ENCODE measurements at regions not wholly inside any gene's neighbourhood (a gene's known extent, or its start where the extent isn't known, plus 50 kb on each side); places are given as distances from the start of the nearest gene placed in this dataset.
"Not testable (repeated sequence)": the region's sequence is repeated elsewhere in the genome, so short reads cannot be mapped to it uniquely, and the experiment has no call there.

GRCh38 chr18:27510036-27510633 lies 325.0 kb upstream of the CHST9 start:
- H3K9me3 Mint-ChIP-seq: peaks cover 20% of the 10 kb centered on the region
- H3K27ac Mint-ChIP-seq, H3K36me3 Mint-ChIP-seq, H3K4me1 Mint-ChIP-seq, H3K27me3 Mint-ChIP-seq, H3K4me3 Mint-ChIP-seq: not testable (repeated sequence)

- Mint-ChIP-seq H3K27ac (no peak overlapping the region), H3K4me1 (no peaks in the 10 kb centered on the region), H3K27me3 (no peaks in the 10 kb centered on the region), H3K4me3 (no peak overlapping the region), H3K9me3 (peaks cover 14% of the 10 kb centered on the region), H3K36me3 (no peaks in the 10 kb centered on the region)
Measured at GRCh38 chr18:27501671-27502070, 316.6 kb upstream of the CHST9 start.

DNA sequence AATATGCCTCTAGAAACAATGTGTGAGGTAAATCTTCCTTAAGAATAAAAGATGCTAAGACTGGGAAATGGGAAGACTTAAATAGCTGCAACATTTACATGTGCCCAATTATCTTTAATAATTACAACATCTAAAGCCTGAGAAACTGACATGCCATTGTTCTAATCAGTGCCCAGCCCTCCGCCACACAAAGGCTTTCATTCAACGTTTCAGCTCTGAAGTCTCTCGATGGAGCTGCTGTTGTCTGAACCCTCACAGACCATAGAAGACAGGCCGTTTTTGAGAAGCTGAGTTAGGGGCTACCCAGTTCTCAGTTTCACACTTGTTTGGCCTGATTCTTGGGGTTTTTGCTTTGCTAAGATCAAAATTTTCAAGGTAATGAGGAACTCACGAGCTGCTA lies 315.4 kb upstream of the CHST9 start:
- Mint-ChIP-seq H3K27me3 (no peaks in the 10 kb centered on the region), H3K9me3 (peaks cover 6% of the 10 kb centered on the region), H3K27ac (no peak overlapping the region), H3K36me3 (no peaks in the 10 kb centered on the region), H3K4me1 (no peaks in the 10 kb centered on the region), H3K4me3 (no peak overlapping the region)

DNA sequence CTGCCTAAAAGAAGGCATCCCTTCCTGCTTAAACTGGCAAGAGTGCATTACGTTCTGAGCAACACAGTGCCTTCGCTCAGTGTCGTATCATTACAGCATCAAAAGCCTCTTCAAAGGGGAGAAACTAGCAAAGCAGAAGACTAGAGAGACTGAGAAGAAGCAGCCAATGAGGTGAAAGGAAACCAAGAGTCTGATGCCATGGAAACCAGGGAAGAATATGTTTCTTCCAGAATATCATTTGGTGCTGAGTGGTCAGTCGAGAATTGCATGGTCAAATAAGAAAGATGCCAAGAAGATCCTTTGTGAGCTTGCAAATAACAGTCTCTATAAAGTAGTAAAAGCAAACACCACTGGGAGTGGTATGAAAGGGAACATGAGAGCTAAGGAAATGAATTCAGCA lies 312.1 kb upstream of the CHST9 start:
- Mint-ChIP-seq H3K27ac (no peak overlapping the region), H3K9me3 (peaks cover 1% of the 10 kb centered on the region)

DNA sequence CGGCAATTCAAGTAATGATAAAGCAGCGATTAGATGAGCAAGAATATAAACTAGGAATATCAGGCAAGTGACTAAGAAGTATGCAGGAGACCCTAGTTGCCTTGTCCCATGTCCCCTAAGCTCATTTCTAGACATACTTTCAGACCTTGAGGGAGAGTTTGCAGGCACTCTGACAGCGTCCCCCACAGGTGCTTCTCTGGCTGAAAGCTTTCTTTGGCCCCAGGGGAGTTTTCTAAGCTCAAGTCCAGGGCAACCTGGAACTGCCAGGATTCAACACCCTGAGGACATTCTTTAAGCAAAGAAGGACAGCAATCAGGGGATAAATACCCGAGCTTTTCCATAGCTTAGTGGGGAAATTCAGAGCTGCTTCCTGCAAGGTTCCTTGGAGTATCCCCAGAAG lies 308.1 kb upstream of the CHST9 start:
- H3K27ac Mint-ChIP-seq: no peak overlapping the region
- H3K27me3 Mint-ChIP-seq: no peaks in the 10 kb centered on the region
- peaks cover 8% of the 10 kb centered on the region for H3K9me3 Mint-ChIP-seq
- H3K36me3 Mint-ChIP-seq: no peaks in the 10 kb centered on the region
- no peak overlapping the region for H3K4me3 Mint-ChIP-seq
- H3K4me1 Mint-ChIP-seq: no peaks in the 10 kb centered on the region

More for the DNA sequence above, 312.1 kb upstream of the CHST9 start:
- Mint-ChIP-seq H3K36me3 (no peaks in the 10 kb centered on the region), H3K4me3 (no peak overlapping the region), H3K4me1 (no peaks in the 10 kb centered on the region), H3K27me3 (no peaks in the 10 kb centered on the region)

DNA sequence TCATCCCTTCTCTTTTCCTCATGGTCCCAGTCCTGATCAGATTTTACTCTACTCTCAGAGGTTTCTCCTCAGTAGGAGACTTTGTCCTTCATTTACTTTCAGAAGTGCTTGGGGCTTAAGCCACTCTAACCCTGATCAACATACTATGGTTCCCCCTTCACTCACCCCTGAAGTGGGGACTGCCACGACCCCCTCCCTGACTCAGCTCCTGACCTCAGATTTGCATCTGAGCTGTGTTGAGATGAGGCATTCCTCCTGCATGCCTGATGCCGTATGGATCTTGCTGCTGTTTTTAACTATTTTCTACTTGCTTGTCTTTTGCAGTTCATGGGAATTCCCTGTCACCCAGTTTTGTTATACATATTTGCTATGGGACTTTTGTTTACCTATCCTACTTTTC lies 306.7 kb upstream of the CHST9 start:
- Mint-ChIP-seq H3K36me3 (no peaks in the 10 kb centered on the region), H3K27ac (no peak overlapping the region), H3K4me3 (no peak overlapping the region), H3K9me3 (peaks cover 8% of the 10 kb centered on the region), H3K4me1 (no peaks in the 10 kb centered on the region), H3K27me3 (no peaks in the 10 kb centered on the region)

DNA sequence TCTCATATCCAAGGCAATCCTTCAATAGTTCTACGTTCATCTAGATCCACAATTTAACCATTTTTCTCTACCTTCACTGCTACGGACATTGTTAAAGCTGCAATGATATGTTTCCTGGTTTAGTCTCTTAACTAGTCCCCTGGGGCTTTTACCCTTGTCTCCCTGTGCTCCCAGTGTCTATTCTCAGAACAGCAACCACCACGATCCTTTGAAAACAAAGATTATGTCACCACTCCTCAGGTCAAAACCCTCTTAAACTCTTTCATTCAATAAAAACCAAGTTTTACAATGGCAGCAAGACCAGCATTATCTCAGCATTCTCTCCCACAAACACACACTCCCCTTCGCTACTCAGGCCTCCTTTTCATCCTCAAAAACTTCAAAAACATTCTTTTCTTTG lies 298.2 kb upstream of the CHST9 start:
- Mint-ChIP-seq H3K27ac (peak overlapping the region; percentile 8), H3K36me3 (no peaks in the 10 kb centered on the region), H3K9me3 (peaks cover 5% of the 10 kb centered on the region), H3K27me3 (no peaks in the 10 kb centered on the region), H3K4me3 (no peak overlapping the region), H3K4me1 (no peaks in the 10 kb centered on the region)

GRCh38 chr18:27478459-27478858 lies 293.4 kb upstream of the CHST9 start:
- H3K4me1 Mint-ChIP-seq: no peaks in the 10 kb centered on the region
- no peaks in the 10 kb centered on the region for H3K36me3 Mint-ChIP-seq
- peaks cover 5% of the 10 kb centered on the region for H3K9me3 Mint-ChIP-seq
- no peak overlapping the region for H3K27ac Mint-ChIP-seq
- no peak overlapping the region for H3K4me3 Mint-ChIP-seq
- H3K27me3 Mint-ChIP-seq: no peaks in the 10 kb centered on the region

DNA sequence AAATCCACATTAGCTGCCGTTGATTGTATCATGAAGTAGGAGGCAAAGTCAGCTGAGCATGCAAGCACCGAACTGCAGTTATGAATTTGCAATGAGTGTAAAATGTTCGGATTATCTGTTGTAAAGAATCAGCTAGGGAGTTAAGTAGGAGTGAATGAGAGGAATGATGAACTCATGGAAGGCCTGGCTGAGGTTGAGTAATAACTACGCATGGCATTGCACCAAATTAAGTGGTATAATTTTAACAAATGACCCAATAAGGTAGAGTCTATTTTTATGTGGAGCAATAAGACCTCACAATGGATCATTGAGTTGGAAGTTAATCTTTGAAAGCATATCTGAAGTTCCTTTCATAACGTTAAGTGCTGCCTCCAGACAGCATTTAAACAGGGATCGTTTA lies 288.2 kb upstream of the CHST9 start:
- Mint-ChIP-seq H3K9me3 (peaks cover 13% of the 10 kb centered on the region), H3K4me3 (no peak overlapping the region), H3K4me1 (no peaks in the 10 kb centered on the region), H3K27ac (no peak overlapping the region), H3K36me3 (no peaks in the 10 kb centered on the region), H3K27me3 (no peaks in the 10 kb centered on the region)

GRCh38 chr18:27467073-27467472 lies 282.0 kb upstream of the CHST9 start:
- H3K4me3 Mint-ChIP-seq: no peak overlapping the region
- no peaks in the 10 kb centered on the region for H3K4me1 Mint-ChIP-seq
- H3K27me3 Mint-ChIP-seq: no peaks in the 10 kb centered on the region
- no peak overlapping the region for H3K27ac Mint-ChIP-seq
- no peaks in the 10 kb centered on the region for H3K36me3 Mint-ChIP-seq
- peaks cover 12% of the 10 kb centered on the region for H3K9me3 Mint-ChIP-seq

GRCh38 chr18:27461957-27462356 lies 276.8 kb upstream of the CHST9 start:
- Mint-ChIP-seq H3K36me3 (no peaks in the 10 kb centered on the region), H3K9me3 (peaks cover 5% of the 10 kb centered on the region), H3K4me1 (no peaks in the 10 kb centered on the region), H3K27me3 (no peaks in the 10 kb centered on the region), H3K4me3 (no peak overlapping the region), H3K27ac (no peak overlapping the region)

GRCh38 chr18:27449104-27449503 lies 264.0 kb upstream of the CHST9 start:
- H3K27me3 Mint-ChIP-seq: no peaks in the 10 kb centered on the region
- no peaks in the 10 kb centered on the region for H3K36me3 Mint-ChIP-seq
- no peaks in the 10 kb centered on the region for H3K4me1 Mint-ChIP-seq
- no peak overlapping the region for H3K27ac Mint-ChIP-seq
- no peak overlapping the region for H3K4me3 Mint-ChIP-seq
- peaks cover 15% of the 10 kb centered on the region for H3K9me3 Mint-ChIP-seq

- Mint-ChIP-seq H3K27ac (no peak overlapping the region), H3K36me3 (no peaks in the 10 kb centered on the region), H3K27me3 (no peaks in the 10 kb centered on the region), H3K4me3 (no peak overlapping the region), H3K9me3 (peaks cover 10% of the 10 kb centered on the region), H3K4me1 (no peaks in the 10 kb centered on the region)
Measured at GRCh38 chr18:27447930-27448329, 262.8 kb upstream of the CHST9 start.

GRCh38 chr18:27447451-27447881 lies 262.4 kb upstream of the CHST9 start:
- Mint-ChIP-seq H3K27ac (no peak overlapping the region), H3K27me3 (no peaks in the 10 kb centered on the region), H3K4me3 (no peak overlapping the region), H3K9me3 (peaks cover 10% of the 10 kb centered on the region), H3K4me1 (no peaks in the 10 kb centered on the region), H3K36me3 (no peaks in the 10 kb centered on the region)

DNA sequence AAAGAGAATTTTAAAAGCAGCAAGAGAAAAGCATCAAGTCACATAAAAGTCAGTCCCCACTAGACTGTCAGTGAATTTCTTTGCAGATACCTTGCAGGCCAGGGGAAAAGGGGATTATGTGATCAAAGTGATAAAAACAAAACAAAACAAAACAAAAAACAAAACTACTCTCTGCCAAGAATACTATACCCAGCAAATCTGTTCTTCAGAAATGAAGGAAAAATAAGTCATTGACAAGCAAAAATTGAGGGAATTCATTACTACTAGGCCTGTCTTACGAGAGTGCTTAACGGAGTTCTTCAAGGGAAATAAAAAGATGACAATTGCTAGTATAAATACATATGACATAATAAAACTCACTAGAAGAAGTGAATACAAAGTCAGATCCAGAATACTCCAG lies 245.5 kb upstream of the CHST9 start:
- no peak overlapping the region for H3K27ac Mint-ChIP-seq
- H3K4me1 Mint-ChIP-seq: no peaks in the 10 kb centered on the region
- no peaks in the 10 kb centered on the region for H3K27me3 Mint-ChIP-seq
- no peaks in the 10 kb centered on the region for H3K36me3 Mint-ChIP-seq
- no peak overlapping the region for H3K4me3 Mint-ChIP-seq
- peaks cover 14% of the 10 kb centered on the region for H3K9me3 Mint-ChIP-seq

DNA sequence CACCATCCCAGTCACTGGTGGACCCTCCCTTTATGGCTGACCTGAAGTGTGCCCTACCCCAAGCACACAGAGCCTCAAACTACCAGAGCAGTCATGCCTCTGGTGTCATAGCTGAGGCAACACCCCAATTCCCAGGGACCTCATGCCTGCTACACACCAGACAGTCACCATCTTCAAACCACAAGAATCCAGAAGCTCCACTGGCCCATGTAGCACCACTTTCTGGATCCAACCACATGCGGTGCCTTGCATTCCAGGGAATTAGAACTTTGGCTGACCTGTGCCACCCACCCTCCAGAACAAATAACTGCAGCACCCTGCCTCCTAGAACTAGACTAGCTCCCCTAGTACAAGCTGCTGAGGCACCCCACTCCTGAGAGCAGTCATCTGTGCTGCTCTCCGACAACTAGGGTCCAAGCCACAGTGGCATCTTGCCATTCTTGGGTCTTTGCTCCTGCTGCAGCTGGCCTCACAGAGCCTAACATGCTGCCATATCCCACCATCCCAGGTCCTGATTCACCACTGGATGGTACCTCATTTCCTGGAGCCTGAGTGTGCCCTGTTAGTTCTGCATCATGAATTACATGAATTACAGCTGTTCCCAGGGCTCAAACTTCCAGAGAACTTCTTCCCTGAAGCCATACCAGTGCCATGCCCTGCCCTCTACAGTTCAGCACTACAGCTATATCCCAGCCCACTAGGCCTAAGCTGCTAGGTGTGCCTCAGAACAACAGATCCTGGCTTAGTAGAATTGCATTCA lies 243.8 kb upstream of the CHST9 start:
- no peaks in the 10 kb centered on the region for H3K27me3 Mint-ChIP-seq
- H3K9me3 Mint-ChIP-seq: peaks cover 12% of the 10 kb centered on the region
- H3K27ac Mint-ChIP-seq: no peak overlapping the region
- H3K36me3 Mint-ChIP-seq: no peaks in the 10 kb centered on the region
- H3K4me1 Mint-ChIP-seq: no peaks in the 10 kb centered on the region
- no peak overlapping the region for H3K4me3 Mint-ChIP-seq

GRCh38 chr18:27428120-27428519 lies 243.0 kb upstream of the CHST9 start:
- H3K4me3 Mint-ChIP-seq: no peak overlapping the region
- H3K9me3 Mint-ChIP-seq: peaks cover 12% of the 10 kb centered on the region
- H3K27ac Mint-ChIP-seq: no peak overlapping the region
- no peaks in the 10 kb centered on the region for H3K27me3 Mint-ChIP-seq
- H3K4me1 Mint-ChIP-seq: no peaks in the 10 kb centered on the region
- H3K36me3 Mint-ChIP-seq: no peaks in the 10 kb centered on the region
